Fibroblast of upper back skin (primary cell): ENCODE measurements at regions not wholly inside any gene's neighbourhood (a gene's known extent, or its start where the extent isn't known, plus 50 kb on each side); places are given as distances from the start of the nearest gene placed in this dataset.
"Not testable (repeated sequence)": the region's sequence is repeated elsewhere in the genome, so short reads cannot be mapped to it uniquely, and the experiment has no call there.

Experiments
- DNase-seq: peaks from one replicate; pipeline ENCODE4 v3.0.0-alpha.2; 2013

DNA sequence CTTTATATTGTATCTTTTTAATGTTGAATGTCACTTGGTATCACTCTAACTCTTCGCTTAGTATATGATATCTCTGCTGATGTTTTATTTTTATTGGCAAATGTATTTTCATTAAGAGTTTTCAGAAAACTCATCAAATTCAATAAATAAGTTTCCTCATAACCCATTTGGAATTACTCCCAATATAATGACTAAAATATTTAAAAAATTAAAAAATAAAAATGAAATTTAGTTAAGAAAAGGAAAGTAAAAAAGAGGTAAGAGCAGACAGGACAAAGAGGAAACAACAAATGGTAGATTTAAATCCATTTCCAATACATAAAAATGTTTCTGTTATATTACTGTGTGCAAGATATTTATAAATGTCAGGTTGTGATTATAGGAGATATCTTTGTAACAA is 548.9 kb upstream of the SPRY2 start:
- no peak for DNase-seq

DNA sequence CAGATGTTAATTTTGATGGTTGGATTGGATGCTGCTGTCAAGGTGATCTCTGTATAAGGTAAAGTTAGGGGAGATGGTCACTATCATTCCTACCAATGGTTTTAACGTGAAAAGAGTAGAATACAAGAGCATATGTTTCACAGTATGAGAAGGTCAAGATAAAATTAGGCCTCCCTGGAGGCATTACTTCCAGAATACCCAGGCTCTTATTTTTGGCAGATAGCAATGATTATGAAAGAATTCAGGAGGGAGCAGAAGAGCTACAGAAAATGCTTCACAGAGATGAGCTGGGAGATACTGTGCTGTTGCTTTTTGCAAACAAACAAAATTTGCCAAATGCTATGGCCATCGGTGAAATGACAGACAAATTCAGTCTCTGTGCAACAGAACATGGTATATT is 547.5 kb upstream of the SPRY2 start:
- DNase-seq, result no peak

DNA sequence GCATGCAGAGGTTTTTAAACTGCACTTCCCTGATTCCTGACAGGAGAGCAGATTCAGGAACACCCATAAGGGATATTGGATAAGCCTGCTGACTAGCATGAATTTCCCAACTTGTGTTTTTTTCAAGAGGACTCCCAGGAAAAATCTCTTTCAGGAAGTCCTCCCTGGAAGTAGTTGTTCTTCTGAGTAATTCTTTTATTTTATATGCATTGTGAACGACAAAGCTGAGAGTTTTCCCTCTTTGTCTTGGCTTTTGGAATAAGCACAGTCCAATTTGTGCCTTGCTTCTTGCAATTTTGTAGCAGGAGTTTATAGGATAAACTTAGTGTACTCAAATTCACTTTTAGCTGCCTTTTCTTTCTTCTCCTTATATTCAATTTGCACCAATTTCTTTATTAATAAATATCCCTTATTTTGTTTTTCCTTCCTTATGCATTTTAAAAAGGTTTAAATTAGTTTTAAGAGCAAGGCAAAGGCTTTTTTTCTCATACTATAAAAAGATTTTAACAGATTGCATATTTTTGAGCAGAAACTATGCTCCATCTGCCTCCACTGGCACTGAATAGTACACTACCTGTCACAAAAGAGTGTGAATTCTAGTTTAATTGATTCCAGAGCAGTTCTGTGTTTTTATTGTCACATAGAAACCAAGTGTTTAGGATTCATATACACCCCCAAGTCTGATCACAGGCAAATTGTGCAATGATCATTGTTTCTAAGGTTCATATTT is 543.3 kb upstream of the SPRY2 start:
- DNase-seq, result no peak

DNA sequence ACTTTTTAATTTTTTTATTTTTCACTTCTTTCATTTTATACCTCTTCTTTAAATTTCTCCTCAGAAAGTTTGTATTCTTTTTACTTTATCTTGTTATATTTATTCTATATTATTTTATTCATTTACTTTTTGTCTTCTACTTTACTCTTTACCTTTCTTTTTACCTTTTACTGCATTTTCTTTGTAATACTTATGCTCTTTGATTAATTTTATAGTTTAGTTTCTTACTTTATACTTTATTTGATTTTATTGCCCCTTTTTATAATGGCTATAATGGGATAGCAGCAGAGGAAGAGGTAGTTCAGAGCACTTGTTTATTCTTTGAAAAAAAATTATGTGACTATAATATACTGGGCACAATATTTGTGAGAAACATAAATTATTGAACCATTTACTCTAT is 542.6 kb upstream of the SPRY2 start:
- DNase-seq, result no peak

DNA sequence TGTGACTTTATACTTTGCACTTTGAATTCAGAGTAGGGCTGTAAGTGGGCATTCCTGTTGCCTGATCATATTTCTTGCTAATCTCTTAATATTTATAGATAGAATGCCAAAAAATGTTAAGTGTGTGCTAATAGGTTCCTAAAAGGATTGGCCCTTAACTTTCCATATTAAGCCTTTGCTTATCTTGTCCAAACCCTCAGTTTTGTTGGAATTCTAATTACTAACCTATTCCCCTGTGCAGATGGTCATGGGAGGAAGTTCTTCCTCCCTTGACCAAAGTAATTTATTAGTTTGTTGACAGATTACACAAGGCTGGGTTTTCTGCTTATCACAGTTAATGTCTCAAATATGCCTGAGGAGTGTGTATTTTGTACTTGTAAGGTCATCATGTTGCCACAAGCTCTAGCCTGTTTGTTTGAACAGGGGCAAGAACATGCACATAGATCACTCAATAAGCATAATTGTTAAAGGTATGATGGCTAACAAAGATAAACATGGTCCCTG is 541.1 kb upstream of the SPRY2 start:
- DNase-seq, result peak; percentile 45

DNA sequence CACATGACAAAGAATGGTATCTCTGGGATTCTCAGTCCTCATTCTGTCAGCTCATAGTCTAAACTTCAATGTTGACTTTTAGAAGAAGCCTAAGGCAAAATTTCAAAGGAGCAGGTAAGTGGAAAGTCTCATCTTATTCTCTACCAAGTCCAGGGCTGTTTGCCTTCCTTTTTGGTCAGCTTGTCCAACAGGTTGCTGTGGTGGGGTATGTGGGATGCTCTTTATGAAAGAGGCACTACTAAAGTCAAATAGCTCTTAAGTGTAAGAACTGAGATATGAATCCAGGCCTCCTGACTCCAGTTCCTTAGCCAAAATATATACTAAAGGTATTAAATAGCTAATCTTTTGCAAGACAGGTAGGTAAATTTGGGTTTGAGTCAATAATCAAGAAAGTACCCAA is 540.6 kb upstream of the SPRY2 start:
- DNase-seq, result no peak

DNA sequence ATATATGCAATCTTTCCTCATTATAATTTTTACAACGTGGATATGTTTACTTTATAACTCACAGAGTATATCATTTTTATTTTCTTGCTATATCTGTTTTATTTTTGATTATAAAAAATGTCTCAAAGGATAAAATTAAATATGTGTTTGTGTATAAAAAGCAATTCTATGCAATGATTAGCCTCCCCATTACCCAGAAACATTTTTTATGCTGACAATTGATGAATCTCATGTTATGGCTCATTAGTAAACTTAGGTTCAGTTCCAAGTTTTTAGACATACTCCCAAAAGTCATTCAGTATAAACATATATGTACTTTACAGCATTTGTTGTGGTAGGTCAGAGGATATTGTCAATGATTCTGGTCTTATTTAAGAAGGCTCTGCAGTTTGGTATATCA is 540.1 kb upstream of the SPRY2 start:
- no peak for DNase-seq

DNA sequence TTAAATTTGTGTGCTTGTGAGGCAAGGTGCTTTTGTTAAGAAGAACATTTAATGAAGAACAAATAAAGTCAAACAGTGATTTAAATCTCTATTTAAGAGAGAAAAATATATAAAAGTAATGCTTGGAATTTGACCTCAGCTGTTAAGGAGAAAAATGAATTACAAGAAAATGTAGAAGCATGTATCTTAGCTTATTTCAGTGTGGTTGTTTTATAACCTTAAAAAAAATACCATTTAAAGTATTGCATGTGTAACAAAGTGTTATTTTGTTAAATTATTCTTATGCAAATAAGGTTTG is 537.0 kb upstream of the SPRY2 start:
- no peak for DNase-seq

DNA sequence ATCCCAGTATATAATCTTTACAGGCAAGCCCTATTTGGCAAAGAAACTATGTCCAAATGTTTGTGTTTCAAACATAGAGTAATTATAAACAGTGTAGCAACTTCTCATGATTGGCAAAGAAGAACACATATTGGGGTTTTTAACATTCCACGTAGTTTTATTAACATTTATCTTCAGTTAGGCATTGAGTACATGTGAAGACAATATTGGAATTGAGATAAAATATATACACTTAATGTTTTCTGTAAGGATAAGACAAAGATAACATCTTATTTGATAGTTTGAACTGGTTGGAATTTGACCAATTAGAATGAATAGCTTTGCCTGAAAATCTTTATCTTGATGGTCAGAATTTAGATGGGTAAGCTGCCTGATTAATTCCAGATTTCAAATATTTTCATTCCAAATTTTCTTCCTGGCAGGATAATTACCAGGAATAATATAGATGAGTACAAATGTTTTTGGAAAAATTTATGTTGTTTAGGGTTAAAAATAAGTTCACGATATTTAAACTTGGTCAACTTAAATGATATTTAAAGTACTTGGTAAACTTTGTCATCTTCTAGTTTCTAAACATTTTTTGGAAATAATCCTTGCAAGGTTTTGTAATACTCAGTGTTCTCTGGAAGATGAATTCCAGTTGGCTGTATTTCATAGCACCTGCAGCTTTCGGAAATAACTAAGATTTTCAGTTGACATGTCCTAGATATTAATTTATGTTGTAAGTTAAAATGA is 536.5 kb upstream of the SPRY2 start:
- DNase-seq, result no peak

DNA sequence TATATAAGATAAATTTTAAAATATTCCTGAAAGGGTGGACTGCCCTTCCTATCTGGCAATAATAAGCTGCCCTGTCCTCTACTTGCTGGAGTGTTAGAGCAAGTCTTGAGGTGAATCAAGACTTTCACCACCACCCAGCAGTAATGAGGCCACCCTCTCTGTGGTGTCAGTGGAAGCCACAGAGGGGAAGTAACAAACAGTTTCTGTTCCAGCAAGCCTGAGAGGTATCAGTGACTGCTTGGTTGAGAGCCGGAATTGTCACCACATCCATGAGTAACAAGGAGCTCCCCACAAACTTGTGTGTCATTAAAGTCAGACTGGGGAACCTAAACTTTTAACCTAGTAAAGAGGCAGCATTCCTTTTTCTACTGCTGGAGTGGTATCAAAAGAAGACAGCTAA is 532.7 kb upstream of the SPRY2 start:
- DNase-seq, result no peak

DNA sequence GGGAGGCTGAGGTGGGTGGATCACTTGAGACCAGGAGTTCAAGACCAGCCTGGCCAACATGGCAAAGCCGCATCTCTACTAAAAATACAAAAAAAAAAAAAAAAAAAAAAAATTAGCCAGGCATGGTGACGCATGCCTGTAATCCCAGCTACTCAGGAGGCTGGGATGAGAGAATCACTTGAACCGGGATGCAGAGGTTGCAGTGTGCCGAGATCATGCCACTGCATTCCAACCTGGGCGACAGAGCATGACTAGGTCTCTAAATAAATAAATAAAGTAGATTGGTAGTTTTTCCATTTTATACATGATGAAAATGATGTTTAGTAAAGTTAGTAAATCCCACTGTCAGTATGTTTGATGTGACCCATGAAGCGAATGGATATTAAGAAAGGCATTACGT is 531.0 kb upstream of the SPRY2 start:
- DNase-seq, result not testable (repeated sequence)

DNA sequence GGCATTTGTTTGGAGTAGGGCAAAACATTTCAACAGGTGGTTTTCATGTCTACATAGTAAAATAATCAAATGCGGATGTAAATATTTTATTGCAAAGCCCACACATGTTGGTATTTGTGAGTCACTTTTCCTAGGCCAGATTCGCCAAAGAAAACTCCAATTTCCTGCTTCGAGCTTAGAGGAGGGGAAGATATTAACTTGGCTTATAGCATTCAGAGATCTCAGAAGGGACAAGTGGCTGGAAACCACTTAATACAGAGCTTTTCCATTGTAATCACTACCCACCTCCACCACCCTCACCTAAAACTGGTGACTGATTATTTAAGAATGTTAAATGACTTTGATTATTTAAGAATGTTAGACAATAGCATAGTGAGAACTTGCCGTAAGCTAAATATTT is 530.6 kb upstream of the SPRY2 start:
- DNase-seq, result peak; percentile 58

DNA sequence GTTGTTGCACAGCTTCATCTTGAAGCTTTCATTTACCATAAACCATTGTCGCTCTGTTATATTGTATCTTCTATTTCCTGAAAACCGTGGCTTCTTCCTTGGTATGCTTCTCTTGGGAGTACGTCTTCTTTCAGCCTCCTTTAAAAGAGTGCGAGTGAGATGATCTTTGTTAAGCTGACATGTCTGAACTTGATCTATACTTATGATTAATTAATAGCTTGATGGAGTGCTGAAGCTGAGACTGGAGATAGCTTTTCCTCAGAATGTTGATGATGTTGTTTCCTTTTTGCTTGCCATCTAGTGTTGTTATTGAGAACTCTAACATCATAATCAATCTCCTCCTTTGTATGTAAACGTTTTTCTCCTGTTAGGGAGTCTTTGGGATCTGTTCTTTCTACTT is 529.3 kb upstream of the SPRY2 start:
- DNase-seq, result no peak

DNA sequence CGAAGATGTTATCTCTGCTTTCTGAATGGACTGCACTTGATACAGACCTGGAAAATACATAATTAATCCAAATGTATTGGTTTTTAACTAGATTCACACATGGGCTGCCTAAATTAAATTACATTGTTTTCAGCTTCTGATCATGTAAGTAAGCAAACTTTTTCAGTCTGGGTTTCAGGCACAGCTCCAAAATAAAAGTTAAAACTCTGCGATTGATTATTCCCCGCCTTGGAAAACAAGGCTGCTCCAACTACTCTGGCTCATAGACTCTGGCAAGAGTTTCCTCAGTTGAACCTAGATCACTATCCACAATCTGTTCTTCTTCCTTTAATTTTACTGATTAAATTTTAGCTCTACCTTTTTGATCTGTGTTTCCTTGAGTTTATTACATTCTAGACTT is 526.0 kb upstream of the SPRY2 start:
- no peak for DNase-seq

DNA sequence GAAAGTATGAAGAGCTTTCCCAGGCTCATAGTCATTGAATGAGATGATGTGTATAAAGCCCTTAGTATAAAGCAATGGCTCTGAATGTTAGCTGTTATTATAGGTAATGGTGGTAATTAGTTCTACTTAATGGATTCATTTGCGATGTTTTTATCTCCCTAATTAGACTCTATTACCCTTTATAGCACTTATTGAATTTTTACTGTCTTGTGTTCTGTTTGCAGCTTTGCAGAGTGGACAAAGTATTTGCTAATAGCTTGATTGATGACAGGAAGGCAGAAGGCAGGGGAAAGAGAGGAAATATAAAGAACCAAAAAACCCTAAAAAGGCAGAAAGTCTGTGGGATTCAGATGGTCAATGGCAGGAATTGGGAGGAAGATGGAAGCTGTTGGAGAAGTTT is 524.4 kb upstream of the SPRY2 start:
- no peak for DNase-seq

DNA sequence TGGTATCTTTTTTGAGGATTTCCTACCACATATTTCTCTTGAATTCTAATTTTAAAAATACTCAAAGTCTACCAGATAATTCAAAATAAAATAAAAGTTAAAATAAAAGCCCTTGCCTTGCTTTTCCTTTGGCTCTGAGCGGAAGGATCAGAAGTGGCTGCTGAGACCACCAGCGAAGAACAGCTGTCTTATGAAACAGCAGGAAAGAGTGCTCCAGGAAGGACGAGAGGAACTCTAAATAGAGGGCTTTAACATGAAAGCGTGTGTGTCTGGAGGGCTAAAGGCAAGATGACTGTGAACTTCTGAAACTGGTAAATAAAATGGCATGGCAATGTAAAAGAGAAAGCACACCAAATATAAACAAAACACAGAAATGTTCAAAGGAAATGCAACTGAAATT is 521.5 kb upstream of the SPRY2 start:
- peak; percentile 37 for DNase-seq

DNA sequence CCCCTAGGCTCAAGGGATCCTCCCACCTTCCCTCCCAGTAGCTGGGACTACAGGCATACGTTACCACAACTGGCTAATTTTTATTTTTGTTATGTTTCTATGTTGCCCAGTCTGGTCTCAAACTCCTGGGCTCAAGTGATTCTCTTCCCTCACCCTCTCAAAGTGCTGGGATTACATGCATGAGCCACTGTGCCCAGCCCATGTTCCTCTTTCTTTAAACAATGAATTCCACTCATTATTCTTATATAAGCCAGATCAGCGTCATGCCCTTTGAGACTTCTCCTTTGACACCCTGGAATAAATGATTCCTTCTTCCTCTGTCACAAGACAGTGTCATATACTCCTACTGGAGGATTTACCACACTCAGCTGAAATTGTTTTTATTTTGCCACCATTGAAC is 519.9 kb upstream of the SPRY2 start:
- DNase-seq, result no peak

DNA sequence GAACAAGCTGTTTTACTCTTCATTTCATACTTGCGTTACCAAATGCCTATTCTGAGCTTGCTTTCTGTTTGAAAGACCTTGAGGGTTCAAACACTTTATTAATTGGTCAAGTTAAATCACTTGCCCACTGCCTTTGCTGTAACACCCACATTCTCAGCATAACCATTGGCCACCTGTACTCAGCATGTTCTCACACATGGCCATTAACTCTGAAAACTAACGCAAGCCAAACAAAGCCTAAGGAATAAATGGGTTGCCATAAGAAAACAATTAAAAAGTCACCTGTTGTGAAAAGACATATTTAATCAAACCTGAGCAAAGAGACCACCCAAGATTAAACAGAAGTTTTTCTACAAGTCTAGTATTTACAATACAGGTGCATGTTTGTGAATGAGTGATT is 517.2 kb upstream of the SPRY2 start:
- DNase-seq, result no peak

DNA sequence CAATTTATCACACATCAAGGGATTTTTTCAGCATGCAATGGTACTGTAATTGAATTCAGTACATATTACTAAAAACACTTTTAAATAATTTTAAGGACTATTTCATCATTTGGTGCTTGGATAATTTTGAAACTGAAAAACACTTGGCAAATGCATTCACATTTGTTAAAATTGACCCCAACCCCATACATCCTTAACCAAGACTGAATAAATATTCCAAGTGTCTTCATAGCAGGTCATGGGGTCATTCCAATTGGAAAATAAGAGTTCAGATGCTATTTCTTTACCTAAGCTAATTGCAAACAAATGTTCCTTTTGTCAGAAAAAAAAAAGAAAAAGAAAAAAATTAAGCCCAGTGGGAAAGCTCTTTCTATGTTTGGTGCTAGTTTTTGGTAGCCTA is 516.4 kb upstream of the SPRY2 start:
- DNase-seq, result no peak

DNA sequence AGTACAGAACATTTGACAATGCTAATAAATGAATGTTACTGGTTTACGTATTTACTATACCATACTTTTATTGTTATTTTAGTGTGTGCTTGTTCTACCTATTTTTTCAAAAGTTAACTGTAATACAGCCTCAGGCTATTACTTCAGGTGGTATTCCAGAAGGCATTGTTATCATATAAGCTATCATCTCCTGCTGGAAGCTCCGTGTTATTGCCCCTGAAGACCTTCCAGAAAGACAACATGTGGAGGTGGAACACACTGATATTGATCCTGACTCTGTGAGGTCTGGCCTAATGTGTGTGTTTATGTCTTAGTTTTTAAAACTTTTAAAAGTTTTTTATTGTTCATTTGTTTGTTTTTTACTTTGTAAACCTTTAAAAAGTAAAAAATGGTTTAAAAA is 509.8 kb upstream of the SPRY2 start:
- DNase-seq, result no peak

DNA sequence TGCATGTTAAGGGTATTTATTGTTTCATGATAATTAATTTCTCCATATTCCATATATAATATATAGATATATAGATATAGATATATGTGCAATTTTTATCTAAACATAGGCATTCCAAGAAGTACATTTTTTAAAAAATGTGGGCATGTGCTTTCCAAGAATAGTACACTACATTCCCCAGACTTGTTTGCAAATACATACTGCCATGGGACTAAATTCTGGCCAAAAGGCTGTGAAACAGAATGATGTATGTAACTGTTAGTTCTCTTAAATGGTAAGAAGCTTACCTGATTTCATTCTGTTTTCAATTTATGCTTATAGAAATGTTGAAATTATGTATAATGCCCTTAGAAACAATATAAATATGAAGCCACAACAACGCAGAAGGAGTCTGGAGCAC is 503.2 kb upstream of the SPRY2 start:
- no peak for DNase-seq

DNA sequence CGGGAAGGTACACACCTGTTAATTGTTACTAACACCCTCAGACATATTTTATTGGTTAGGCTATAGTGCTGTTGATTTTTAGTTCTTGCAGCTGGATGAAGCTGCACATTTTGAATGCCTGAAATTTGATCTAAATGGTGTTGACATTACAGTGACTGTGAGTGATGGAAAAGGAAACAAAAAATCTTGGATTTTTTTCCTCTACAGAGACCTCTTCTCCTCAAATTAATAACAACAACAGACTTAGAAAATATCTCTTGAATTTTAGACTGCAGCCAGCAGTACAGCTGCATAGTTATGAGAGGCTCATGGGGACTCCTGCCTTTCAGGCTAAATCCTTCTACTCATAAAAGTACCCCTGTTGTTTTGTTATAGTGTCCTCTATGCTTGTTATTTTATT is 500.5 kb upstream of the SPRY2 start:
- peak; percentile 7 for DNase-seq

DNA sequence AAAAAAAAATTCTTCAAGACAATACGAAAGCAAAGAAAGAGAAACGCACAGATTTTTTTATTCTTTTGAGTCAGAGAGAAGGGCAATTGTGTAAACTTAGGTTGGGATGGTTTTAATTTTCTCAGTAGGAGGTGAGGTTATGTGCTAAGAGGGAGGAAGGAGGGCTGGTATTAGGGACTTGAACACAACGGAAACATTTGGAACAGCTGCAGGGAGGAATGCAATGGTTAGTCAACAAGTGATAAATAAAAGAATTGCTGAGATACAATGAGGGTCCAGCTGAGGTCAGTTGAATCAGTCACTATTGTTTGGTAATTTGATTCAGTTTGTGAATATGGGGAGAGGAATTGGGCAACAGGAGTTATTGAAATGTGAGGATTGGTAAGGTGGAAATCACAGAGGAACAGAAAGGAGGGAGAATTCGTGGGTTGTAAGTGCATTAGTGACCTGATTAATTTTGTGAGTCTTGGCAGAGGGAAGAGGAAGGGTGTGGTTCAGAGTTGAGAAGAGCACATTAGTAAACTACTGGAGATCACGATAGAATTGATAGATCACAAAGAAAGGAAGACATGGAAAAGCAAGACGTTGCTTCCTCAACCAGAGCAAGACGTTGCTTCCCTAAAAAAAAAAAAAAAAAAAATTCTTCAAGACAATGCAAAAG is 499.5 kb upstream of the SPRY2 start:
- DNase-seq, result peak; percentile 94

DNA sequence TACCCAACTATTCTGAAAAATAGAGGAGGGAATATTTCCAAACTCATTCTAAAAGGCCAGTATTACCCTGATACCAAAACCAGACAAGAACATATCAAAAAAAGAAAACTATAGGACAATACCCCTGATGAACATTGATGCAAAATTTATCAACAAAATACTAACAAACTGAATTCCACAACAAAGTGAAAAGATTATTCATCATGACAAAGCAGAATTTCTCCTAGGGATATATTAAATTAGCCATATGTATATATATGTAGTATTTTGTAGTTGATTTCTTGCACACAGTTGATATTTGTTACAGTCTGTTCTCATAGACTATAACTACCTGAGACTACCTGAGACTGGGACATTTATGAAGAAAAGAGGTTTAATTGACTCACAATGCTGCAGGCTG is 495.0 kb upstream of the SPRY2 start:
- DNase-seq, result no peak
